Lower lobe of right lung (tissue), 2 donors: ENCODE measurements at regions not wholly inside any gene's neighbourhood (a gene's known extent, or its start where the extent isn't known, plus 50 kb on each side); places are given as distances from the start of the nearest gene placed in this dataset.

Source experiments
- ATAC-seq, 2 donors: fragments of 200-7000 bp; cut with Tn5 transposase; one replicate each; pipeline ENCODE4 v1.9.1; 2020 to 2022; ENCODE audit warnings: mild to moderate bottlenecking in 2 of 2, moderate library complexity in 2 of 2
- DNase-seq: peaks from one replicate; pipeline ENCODE4 v3.0.0-alpha.2; 2020
- H3K27ac ChIP-seq: fragments of 200-600 bp; one replicate; pipeline ENCODE4 v1.8.0; 2022
- H3K27me3 ChIP-seq: fragments of 200-600 bp; one replicate; pipeline ENCODE4 v1.8.0; 2022; ENCODE audit warnings: low read depth
- H3K36me3 ChIP-seq: fragments of 200-600 bp; one replicate; pipeline ENCODE4 v1.8.0; 2022; ENCODE audit warnings: mild to moderate bottlenecking
- H3K4me1 ChIP-seq: fragments of 200-600 bp; one replicate; pipeline ENCODE4 v1.8.0; 2022
- H3K4me3 ChIP-seq: fragments of 200-600 bp; one replicate; pipeline ENCODE4 v1.8.0; 2022; ENCODE audit warnings: mild to moderate bottlenecking
- H3K9me3 ChIP-seq: fragments of 200-600 bp; one replicate; pipeline ENCODE4 v1.8.0; 2022
- CTCF ChIP-seq: fragments of 200-600 bp; IDR thresholded peaks from one replicate; pipeline ENCODE4 v1.8.0; 2022; ENCODE audit warnings: antibody characterized with exemption, mild to moderate bottlenecking
- intact Hi-C: fragments of 100-400 bp; cut with DNase I; formaldehyde crosslinking; loops from one replicate; pipeline ENCODE4 v1.11.0; 2022
- donor health status: DM: no; HTN: yes; CAD: no; lungs with severe emphysema.

- no peak for TF ChIP-seq CTCF
- Histone ChIP-seq H3K27me3 (no peaks in the 10 kb centered on the region), H3K4me1 (no peaks in the 10 kb centered on the region), H3K27ac (no peak overlapping the region), H3K9me3 (no peaks in the 10 kb centered on the region), H3K4me3 (no peak overlapping the region), H3K36me3 (no peaks in the 10 kb centered on the region)
- no peak for DNase-seq
- intact Hi-C loops = no loop called here
- ATAC-seq = no peak
Observed at GRCh38 chr6:147776631-147777213, 268.2 kb downstream of the SAMD5 start.

GRCh38 chr6:147779624-147780023, 271.1 kb downstream of the SAMD5 start:
- Histone ChIP-seq H3K27ac (no peak overlapping the region), H3K36me3 (no peaks in the 10 kb centered on the region), H3K27me3 (no peaks in the 10 kb centered on the region), H3K9me3 (no peaks in the 10 kb centered on the region), H3K4me1 (no peaks in the 10 kb centered on the region), H3K4me3 (no peak overlapping the region)
- ATAC-seq (no peak), DNase-seq (no peak)
- intact Hi-C loops = no loop called here
- TF ChIP-seq CTCF = no peak

- DNase-seq (no peak), ATAC-seq (no peak)
- no peaks in the 10 kb centered on the region for H3K36me3 ChIP-seq
- intact Hi-C loops = no loop called here
- H3K9me3 ChIP-seq = no peaks in the 10 kb centered on the region
- no peak for TF ChIP-seq CTCF
- no peaks in the 10 kb centered on the region for H3K27me3 ChIP-seq
- H3K4me3 ChIP-seq = no peak overlapping the region
- H3K4me1 ChIP-seq = no peaks in the 10 kb centered on the region
- no peak overlapping the region for H3K27ac ChIP-seq
Observed at GRCh38 chr6:147782302-147782701, 273.8 kb downstream of the SAMD5 start.

- no peaks in the 10 kb centered on the region for H3K36me3 ChIP-seq
- intact Hi-C loops = no loop called here
- H3K4me1 ChIP-seq = no peaks in the 10 kb centered on the region
- no peak for TF ChIP-seq CTCF
- ATAC-seq (no peak), DNase-seq (no peak)
- no peak overlapping the region for H3K27ac ChIP-seq
- H3K27me3 ChIP-seq = no peaks in the 10 kb centered on the region
- H3K4me3 ChIP-seq = no peak overlapping the region
- H3K9me3 ChIP-seq = no peaks in the 10 kb centered on the region
Observed at GRCh38 chr6:147784371-147784770, 275.9 kb downstream of the SAMD5 start.

GRCh38 chr6:147787417-147787816, 278.9 kb downstream of the SAMD5 start:
- TF ChIP-seq CTCF = no peak
- H3K4me1 ChIP-seq = no peaks in the 10 kb centered on the region
- intact Hi-C loops = no loop called here
- ATAC-seq = no peak
- no peaks in the 10 kb centered on the region for H3K36me3 ChIP-seq
- H3K9me3 ChIP-seq = no peaks in the 10 kb centered on the region
- H3K27me3 ChIP-seq = no peaks in the 10 kb centered on the region
- DNase-seq = no peak
- H3K4me3 ChIP-seq = no peak overlapping the region
- H3K27ac ChIP-seq = no peak overlapping the region
